ENCODE measurements at regions not wholly inside any gene's neighbourhood (a gene's known extent, or its start where the extent isn't known, plus 50 kb on each side); places are given as distances from the start of the nearest gene placed in this dataset.

- no peak for DNase-seq
These were observed 67.6 kb downstream of the NMUR2 start for GRCh38 chr5:152337484-152337883.

DNA sequence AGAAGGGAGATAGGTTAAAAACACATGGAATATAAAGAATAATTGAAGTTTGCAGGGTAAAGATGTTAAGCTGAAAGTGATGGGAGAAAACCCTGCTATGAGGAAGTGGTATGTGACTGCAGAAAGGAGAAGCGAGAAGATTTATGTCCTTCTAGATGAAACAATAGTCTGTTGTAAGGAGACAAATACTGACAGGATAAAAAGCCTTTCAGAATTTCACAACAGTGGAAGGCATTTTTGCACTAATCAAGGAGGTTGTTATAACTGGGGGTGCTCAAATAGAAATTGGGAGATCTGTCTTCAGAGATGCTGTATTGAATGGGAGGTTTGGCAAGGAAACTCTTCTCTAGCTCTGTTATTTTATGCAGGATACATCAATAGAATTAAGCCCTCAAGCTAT lies 69.6 kb downstream of the NMUR2 start:
- no peak for DNase-seq

DNA sequence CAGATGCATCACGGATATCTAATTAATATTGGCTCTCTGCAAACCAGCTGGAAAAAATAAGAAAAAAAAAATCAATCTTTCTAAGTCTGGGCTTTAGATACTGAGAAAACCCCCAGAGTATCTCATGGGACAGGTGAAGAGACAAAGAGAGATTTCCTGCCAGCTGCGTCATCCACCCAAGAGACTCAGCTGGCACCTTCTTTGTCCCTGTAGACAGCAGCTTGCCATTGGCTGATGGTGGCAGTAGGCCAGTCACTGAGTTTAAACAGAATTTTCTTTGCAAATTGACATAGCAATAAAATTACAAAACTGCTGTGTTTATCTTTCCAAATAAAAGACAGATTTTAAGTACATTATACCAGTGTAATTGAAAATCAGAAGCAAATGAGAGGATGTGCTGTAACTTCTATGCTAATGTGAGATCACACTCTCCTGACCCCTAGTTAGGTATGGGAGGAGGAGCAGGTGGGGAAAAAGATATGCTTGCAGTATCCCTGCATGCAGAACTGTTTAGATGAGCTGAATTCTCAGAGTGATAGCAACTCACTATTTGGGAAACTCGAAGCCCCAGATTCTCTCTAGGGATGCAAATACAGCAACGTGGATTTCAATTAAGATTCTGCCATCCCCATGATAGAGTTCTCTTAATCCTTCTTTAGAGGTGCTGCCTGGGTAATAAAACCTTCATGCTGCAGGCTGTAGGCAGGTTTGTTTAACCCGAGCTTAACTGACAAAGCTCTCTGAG lies 72.2 kb downstream of the NMUR2 start:
- peak; percentile 9 to 66 for DNase-seq

GRCh38 chr5:152331718-152332117 lies 73.4 kb downstream of the NMUR2 start:
- DNase-seq: no peak

DNA sequence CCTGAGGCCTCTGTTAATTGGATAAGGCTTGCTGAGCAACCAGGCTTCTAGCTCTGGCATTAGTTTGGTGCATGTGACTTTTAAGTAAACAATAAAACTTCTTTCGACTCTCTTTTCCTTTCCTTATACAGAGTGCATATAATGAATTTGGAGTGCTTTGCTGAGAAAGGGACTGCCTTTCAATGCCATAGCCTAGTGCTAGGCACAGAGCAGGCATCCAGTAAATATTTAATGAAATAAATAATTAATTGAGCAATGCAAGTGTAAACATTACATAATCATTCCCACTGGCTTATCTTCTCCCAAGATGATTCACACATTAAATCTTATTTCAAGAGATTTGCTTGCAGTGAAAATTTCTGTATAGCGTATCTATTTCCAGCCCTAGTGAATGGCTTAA lies 74.1 kb downstream of the NMUR2 start:
- no peak for DNase-seq

GRCh38 chr5:152329761-152330283 lies 75.3 kb downstream of the NMUR2 start:
- no peak for DNase-seq

- DNase-seq: peak in 1 of 2 experiments; percentile 5
These were observed 75.9 kb downstream of the NMUR2 start for GRCh38 chr5:152329207-152329606.

DNA sequence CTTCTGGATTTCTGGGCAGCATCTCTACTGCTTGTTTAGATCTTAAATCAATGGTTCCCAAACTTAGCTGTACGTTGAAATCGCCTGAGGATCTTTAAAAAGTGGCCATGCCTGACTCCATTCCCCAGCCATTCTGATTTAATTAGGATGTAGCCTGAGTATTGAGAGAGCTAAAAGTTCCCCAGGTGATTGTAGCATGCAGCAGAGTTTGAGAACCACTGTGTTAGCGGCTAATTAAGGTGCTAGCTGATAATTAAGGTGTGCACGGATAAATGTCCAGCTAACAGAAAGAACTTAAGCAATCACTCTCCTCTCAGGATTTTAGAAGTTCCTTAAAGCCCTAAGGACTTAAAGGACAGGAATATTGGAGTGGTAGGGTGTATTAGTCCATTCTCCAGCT lies 89.1 kb downstream of the NMUR2 start:
- DNase-seq: no peak

GRCh38 chr5:152314196-152314829 lies 90.8 kb downstream of the NMUR2 start:
- DNase-seq: no peak

DNA sequence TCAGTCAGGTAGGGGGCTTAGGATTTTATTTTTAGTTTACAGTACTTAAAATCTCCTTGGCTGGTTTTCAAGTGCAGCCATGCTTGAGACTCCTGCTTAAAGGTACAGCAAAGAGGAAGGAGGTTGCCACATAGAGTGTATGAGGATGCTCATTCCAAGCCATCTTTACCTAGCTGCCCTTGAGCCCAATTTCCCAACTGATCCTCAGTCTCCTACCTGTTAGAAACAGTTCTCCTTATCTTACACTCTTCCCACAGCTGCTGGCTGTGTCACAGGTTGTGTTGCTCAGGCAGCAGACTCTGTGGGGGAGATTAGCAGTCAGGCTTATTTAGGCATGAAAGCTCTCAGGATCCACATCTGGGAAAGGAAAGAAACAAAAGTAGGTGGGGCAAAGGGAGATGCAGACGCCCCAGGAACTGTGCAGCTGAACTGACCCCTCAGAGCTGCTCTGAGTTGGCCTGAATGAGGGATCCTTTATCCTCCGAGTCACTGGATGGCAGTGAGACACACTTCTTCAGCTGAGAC lies 95.1 kb downstream of the NMUR2 start:
- no peak for DNase-seq

DNA sequence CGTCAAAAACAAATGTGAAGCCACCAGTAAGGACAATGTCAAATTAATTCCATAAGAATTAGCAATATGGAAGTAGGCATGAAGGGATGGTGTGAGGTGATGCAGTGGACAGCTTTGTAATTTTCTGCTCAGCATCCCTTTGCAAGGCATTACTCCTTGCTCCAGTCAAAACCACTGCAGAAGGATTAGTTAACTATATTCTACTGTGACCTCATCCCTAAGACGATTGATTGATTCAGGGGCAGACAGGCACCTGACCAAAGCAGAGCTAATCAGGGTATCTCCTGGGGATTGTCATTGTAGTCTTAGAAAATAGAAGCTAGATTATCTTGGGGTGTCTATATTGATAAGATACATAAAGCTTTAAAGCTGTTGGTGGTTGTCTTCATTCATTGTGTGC lies 98.7 kb downstream of the NMUR2 start:
- DNase-seq: no peak

DNA sequence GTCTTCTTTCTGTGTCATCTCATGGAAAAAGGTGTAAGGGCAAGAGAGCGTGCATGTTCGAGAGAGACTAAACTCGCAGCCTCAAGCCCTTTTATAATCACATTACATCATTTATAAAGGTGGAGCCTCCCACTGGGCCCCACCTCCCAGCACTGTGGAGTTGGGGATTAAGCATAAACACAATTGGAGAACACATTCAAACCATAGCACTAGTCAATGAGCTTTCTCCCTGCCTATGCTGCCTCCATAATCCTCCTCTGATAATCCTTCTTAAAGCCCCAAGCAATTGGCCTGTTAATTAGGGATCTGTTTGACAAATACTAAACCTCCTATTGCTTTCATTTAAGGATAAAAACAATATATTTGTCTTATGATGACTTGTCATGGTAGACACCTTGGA lies 99.6 kb downstream of the NMUR2 start:
- DNase-seq: no peak

DNA sequence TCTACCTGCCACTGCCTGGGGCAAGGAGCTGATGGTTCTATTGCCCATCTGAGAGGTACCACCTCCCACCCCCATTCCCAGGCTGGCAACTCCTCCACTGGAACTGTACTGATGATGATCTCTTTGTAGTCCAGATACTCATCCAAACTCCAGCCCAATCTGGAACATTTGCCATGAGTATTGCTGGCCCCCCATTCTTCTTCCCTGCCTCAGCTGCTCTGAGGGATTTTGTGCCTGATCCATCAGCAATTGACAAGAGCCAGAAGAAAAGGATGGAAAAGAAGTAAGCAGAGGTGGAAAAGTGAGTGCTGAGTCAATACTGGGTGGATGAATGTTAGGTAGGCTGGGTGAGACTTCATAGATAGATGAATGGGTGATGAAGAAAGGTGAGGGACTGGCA lies 101.2 kb downstream of the NMUR2 start:
- DNase-seq: no peak

DNA sequence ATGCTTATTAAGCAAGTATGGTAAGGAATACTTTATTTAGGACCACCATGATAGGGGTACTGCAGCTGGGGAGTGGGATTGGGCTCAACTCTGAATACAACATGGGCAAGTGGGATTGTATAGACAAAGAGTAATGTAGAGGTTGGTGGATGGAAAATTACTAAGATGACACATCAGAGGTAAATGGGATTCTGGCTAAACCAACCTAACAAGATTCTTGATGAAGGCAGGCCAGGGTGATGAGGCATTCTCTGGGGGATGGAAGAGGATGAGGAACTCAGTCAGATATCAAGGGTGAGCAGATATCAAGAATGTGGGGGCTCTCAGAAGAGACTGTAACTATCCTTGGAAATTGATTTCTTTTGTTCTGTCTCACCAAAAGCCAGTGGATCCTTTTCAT lies 107.2 kb downstream of the NMUR2 start:
- no peak for DNase-seq

DNA sequence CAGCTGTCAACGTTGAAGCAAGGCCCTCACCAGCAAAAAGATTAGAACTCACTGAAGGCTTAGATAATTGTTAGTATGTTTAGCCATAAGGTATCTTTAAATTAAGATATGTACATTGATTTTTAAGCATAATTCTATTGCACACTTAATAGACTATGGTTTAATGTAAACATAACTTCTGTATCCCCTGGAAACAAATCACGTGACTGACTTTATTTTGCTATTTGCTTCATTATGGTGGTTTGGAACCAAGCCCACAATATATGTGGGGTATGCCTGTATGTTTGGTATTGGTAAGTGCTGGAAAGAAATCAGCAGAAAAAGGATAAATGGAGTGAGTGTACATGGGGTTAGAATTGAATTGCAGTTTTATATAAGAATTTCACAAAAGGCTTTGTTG lies 111.9 kb downstream of the NMUR2 start:
- DNase-seq: no peak

- no peak for DNase-seq
These were observed 114.9 kb downstream of the NMUR2 start for GRCh38 chr5:152290181-152290580.

DNA sequence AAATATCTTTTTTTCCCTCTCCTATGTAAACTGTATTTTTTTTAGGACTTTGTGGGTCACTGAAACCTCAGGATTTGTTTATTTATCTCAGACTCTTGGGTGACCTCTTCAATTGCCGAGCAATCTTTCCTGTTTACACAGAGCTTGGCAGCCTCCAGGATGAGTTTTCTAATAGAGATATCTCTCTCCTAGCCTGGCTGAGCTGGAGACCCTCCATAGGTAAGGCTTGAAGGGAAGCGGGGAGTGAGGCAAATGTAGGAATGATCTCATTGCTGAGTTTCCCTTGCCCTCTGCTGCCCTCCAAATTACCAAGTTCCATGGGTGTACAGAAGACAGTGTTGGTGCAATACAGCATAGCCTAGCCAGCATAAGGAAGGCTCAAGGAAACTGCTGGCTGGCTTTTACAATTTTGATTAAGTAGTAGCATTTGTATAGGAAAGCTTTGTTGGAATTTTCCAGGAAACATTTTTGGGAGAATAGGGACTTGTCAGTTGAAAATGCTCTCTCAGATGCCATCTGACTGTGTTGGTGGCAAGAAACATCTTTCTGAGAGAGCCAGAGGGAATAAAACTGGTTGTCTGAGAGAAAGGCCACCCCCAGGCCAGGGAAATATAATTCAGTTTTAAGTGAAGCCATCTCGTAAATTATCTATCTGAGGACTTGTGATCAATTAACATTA lies 116.0 kb downstream of the NMUR2 start:
- DNase-seq: no peak

- no peak for DNase-seq
These were observed 116.6 kb downstream of the NMUR2 start for GRCh38 chr5:152288499-152288898.

GRCh38 chr5:152285764-152286163 lies 119.3 kb downstream of the NMUR2 start:
- no peak for DNase-seq

- no peak for DNase-seq
These were observed 122.7 kb downstream of the NMUR2 start for GRCh38 chr5:152282331-152282730.

- DNase-seq: no peak
These were observed 127.1 kb downstream of the NMUR2 start for GRCh38 chr5:152277936-152278335.

DNA sequence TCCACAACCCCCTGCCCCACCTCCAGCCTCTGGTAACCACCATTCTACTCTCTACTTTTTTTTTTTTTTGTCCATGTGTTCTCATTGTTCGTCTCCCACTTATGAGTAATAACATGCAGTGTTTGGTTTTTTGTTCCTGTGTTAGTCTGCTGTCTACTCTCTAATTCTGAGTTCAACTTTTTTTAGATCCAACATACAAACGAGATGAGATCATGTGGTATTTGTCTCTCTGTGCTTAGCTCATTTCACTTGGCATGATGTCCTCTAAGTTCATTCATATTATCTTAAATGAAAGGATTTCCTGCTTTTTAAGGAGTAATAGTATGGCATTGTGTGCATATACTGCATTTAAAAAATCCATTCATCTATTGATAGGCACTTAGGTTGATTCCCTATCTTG lies 130.9 kb downstream of the NMUR2 start:
- DNase-seq: no peak

DNA sequence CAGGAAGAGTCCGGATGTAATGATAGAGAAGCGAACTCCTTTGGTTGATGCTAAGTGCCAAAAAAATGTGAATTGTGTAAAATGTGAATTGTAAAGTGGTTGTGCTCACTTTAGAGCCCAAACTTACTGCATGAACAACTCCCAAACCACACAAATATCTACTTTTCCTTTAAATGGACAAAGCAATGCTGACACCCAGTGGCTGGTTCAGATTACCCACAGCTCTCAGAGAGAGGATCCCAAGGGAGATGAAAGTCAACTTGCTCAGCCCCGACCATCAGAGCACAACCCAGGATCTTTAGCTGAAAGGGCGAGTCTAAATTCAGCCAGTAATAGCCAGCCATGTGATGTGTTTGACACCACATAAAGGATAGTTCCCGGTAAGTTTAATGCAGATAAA lies 133.7 kb downstream of the NMUR2 start:
- peak; percentile 1 to 8 for DNase-seq

DNA sequence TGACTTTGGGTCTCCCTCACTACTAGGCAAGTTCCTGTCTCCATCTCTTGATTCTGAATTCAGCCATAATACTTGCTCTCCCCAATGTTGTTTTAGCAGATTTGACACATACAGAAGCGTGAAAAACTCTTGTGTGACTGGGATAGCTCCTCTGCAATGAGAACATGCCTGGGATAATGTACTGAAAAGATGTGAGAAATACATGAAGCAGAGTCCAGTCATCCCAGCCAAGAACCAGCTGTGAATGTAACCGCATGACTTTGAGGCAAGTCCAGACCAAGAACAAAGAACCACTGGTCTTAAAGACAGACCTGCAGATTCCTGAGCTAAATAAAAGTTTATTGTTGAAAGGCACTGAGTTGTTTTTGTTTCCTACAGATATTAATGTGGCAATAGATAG lies 135.0 kb downstream of the NMUR2 start:
- no peak for DNase-seq

Measured in NCI-H1930 (cell line).